Gastroesophageal sphincter (tissue), 4 donors: ENCODE measurements at regions not wholly inside any gene's neighbourhood (a gene's known extent, or its start where the extent isn't known, plus 50 kb on each side); places are given as distances from the start of the nearest gene placed in this dataset.

ENCODE experiments used
- ATAC-seq: fragments of 150-250 bp; one replicate; pipeline ENCODE4 v1.9.1; 2016; ENCODE audit warnings: mild to moderate bottlenecking, moderate library complexity
- H3K27ac ChIP-seq, 4 donors: fragments of 200-600 bp; sonication (generic) in 3 of 4; 1 replicate in 3 of 4; 2 replicates in 1 of 4; pipeline ENCODE4 v1.5.1; 2016 to 2019
- H3K27me3 ChIP-seq: fragments of 200-600 bp; sonication (generic); one replicate; pipeline ENCODE4 v1.5.1; 2019
- H3K36me3 ChIP-seq, 2 donors: fragments of 200-600 bp; sonication (generic); one replicate each; pipeline ENCODE4 v1.5.1; 2019; ENCODE audit warnings: control low read depth in 1 of 2
- H3K4me1 ChIP-seq, 3 donors: fragments of 200-600 bp; sonication (generic); 1 replicate in 2 of 3; 2 replicates in 1 of 3; pipeline ENCODE4 v1.5.1; 2016 to 2019; ENCODE audit warnings: control low read depth in 2 of 3
- H3K4me3 ChIP-seq, 2 donors: fragments of 200-600 bp; sonication (generic); one replicate each; pipeline ENCODE4 v1.5.1; 2019; ENCODE audit warnings: mild to moderate bottlenecking in 1 of 2, moderate library complexity in 1 of 2
- H3K9me3 ChIP-seq, 3 donors: fragments of 200-600 bp; sonication (generic); one replicate each; pipeline ENCODE4 v1.5.1; 2017 to 2019; ENCODE audit warnings: control low read depth in 2 of 3
- EP300 ChIP-seq: sonication (generic); formaldehyde crosslinking; IDR thresholded peaks from one replicate; pipeline ENCODE4 v1.6.1; 2017; ENCODE audit warnings: antibody characterized with exemption, mild to moderate bottlenecking
- POLR2A ChIP-seq, 2 donors: fragments of 450-650 bp; IDR thresholded peaks; one replicate each; pipeline ENCODE4 v1.6.1; 2017; ENCODE audit warnings: antibody characterized with exemption in 2 of 2, mild to moderate bottlenecking in 2 of 2, moderate library complexity in 1 of 2
- POLR2AphosphoS5 ChIP-seq: sonication (generic); formaldehyde crosslinking; IDR thresholded peaks from one replicate; pipeline ENCODE4 v1.6.1; 2017; ENCODE audit warnings: antibody characterized with exemption
- WGBS, 2 donors: methylation state at CpG; one replicate each; pipeline ENCODE4 v1.1.5; 2018; ENCODE audit warnings: low coverage in 1 of 2; 5-methylcytosine and 5-hydroxymethylcytosine counted together
- TF ChIP-seq, protein P1 (sequence below), 4 experiments: fragments of 200-600 bp in 2 of 4; fragments of 450-650 bp in 2 of 4; sonication (generic) in 1 of 4; IDR thresholded peaks; one replicate each; pipeline ENCODE4 v1.5.1; 2017 to 2019; ENCODE audit warnings: antibody characterized with exemption in 4 of 4, mild to moderate bottlenecking in 2 of 4, moderate library complexity in 2 of 4

- Histone ChIP-seq H3K27me3 (no peaks in the 10 kb centered on the region), H3K27ac (no peak overlapping the region), H3K4me3 (no peak overlapping the region), H3K4me1 (no peaks in the 10 kb centered on the region), H3K9me3 (peaks cover 0 to 12% (median 0%) of the 10 kb centered on the region in 3 donors), H3K36me3 (no peaks in the 10 kb centered on the region)
- ATAC-seq, result no peak
- TF ChIP-seq POLR2A (IDR thresholded peaks at IDR 0.05) (no peak), POLR2AphosphoS5 (no peak), EP300 (no peak)
- TF ChIP-seq, protein P1, sequence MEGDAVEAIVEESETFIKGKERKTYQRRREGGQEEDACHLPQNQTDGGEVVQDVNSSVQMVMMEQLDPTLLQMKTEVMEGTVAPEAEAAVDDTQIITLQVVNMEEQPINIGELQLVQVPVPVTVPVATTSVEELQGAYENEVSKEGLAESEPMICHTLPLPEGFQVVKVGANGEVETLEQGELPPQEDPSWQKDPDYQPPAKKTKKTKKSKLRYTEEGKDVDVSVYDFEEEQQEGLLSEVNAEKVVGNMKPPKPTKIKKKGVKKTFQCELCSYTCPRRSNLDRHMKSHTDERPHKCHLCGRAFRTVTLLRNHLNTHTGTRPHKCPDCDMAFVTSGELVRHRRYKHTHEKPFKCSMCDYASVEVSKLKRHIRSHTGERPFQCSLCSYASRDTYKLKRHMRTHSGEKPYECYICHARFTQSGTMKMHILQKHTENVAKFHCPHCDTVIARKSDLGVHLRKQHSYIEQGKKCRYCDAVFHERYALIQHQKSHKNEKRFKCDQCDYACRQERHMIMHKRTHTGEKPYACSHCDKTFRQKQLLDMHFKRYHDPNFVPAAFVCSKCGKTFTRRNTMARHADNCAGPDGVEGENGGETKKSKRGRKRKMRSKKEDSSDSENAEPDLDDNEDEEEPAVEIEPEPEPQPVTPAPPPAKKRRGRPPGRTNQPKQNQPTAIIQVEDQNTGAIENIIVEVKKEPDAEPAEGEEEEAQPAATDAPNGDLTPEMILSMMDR (IDR thresholded peaks at IDR 0.05), result no peak
Measured at GRCh38 chr1:56107275-56107638, 472.1 kb downstream of the PLPP3 start.

DNA sequence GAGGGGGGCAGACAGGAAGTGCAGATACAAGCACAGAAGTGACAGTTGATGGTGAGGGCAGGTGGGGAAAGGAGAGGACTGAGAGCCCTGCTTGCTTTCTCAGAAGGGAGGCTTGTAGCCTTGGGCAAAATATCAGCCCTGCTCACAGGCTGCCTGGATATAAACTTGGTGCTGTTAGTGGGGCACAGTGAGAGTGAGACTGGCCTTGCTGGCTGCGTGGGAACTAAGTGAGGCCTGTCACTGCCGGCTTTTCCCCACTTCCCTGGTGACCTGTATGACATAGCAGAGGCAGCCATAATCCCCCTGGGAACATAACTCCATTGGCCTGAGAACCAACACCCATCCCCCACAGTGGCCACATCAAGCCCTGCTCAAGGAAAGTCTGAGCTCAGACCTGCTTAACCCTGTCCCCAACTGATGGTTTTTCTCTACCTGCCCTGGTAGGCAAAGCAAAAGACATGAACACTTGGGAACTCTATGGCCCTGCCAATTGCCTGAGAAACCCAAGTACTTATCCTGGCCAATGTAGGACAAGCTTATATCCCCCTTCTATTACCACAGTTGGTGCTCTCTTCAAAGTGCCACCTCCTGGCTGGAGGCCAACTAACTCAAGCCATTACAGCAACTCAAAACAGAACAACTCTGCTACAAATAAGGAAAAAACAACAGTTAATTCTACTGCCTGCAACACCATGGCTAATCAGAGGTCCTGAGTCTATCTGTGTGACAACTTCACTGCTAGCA is 472.7 kb downstream of the PLPP3 start:
- no peaks in the 10 kb centered on the region for H3K4me1 ChIP-seq
- no peak overlapping the region for H3K27ac ChIP-seq
- TF ChIP-seq EP300, result no peak
- TF ChIP-seq, protein P1 (IDR thresholded peaks at IDR 0.05), result no peak
- TF ChIP-seq POLR2A (IDR thresholded peaks at IDR 0.05), result no peak
- TF ChIP-seq POLR2AphosphoS5, result no peak
- no peak overlapping the region for H3K4me3 ChIP-seq
- H3K9me3 ChIP-seq, result peaks cover 0 to 12% (median 0%) of the 10 kb centered on the region in 3 donors
- 80% methylated on average over 2 of the region's 2 CpGs; no CpG with 5 or more reads in 1 of the 2 donors for WGBS, 2 donors
- ATAC-seq, result no peak
- H3K36me3 ChIP-seq, result no peaks in the 10 kb centered on the region
- no peaks in the 10 kb centered on the region for H3K27me3 ChIP-seq

DNA sequence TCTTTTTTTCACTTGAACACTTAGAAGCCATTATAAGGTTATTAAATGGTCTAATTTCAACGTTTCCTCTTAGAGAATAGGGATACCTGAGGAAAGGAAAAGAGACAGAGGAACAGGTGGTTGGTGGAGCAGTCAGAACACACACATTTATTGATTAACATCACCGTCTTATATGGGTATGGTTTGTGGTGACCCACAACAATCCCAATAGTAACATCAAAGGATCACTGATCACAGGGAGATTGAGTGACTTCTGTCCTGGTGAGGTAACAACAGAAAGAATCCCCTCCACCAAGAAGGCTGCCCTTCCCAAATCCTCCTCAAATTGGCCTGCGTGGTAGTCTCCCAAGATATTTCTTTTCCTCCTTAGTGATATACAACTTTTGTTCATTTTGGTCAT is 474.0 kb downstream of the PLPP3 start:
- TF ChIP-seq, protein P1 (IDR thresholded peaks at IDR 0.05), result no peak
- no peak for TF ChIP-seq POLR2A (IDR thresholded peaks at IDR 0.05)
- H3K4me3 ChIP-seq, result no peak overlapping the region
- H3K9me3 ChIP-seq, result peaks cover 0 to 12% (median 0%) of the 10 kb centered on the region in 3 donors
- H3K27me3 ChIP-seq, result no peaks in the 10 kb centered on the region
- H3K27ac ChIP-seq, result no peak overlapping the region
- no peak for ATAC-seq
- 88% methylated on average over 3 of the region's 3 CpGs for WGBS, 2 donors
- H3K4me1 ChIP-seq, result no peaks in the 10 kb centered on the region
- H3K36me3 ChIP-seq, result no peaks in the 10 kb centered on the region

- H3K4me1 ChIP-seq, result no peaks in the 10 kb centered on the region
- TF ChIP-seq EP300, result no peak
- TF ChIP-seq, protein P1 (IDR thresholded peaks at IDR 0.05), result no peak
- TF ChIP-seq POLR2A (IDR thresholded peaks at IDR 0.05), result no peak
- no peak for TF ChIP-seq POLR2AphosphoS5
- H3K27ac ChIP-seq, result no peak overlapping the region
- H3K9me3 ChIP-seq, result peaks cover 0 to 8% (median 0%) of the 10 kb centered on the region in 3 donors
- 100% methylated on average over 1 of the region's 1 CpG for WGBS, 2 donors
- H3K36me3 ChIP-seq, result no peaks in the 10 kb centered on the region
- no peaks in the 10 kb centered on the region for H3K27me3 ChIP-seq
- H3K4me3 ChIP-seq, result no peak overlapping the region
- no peak for ATAC-seq
Measured at GRCh38 chr1:56099766-56100265, 479.5 kb downstream of the PLPP3 start.

DNA sequence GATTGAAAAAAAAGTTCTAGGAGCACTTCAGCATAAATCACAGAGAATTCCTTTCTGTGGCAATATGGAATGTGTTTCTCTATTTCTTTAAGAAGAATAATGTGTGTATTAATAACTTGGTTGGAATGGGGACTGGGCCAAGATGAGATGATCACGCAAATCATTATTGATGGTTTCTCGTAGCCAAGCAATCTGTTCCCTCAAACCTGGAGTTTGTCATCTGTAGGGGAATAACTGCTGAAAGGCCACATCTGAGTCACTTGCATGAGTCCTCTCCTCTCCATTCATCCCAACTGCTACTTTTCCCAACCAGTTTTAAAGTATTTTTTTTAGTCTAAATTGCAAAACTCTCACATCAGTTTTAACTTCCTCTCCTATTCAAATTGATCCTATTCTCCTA is 480.4 kb downstream of the PLPP3 start:
- Histone ChIP-seq H3K27me3 (no peaks in the 10 kb centered on the region), H3K27ac (no peak overlapping the region), H3K4me1 (no peaks in the 10 kb centered on the region), H3K36me3 (no peaks in the 10 kb centered on the region), H3K9me3 (no peaks in the 10 kb centered on the region), H3K4me3 (no peak overlapping the region)
- 13 to 24% methylated on average over 2 of the region's 2 CpGs for WGBS, 2 donors
- TF ChIP-seq POLR2A (IDR thresholded peaks at IDR 0.05), result no peak
- peak; percentile 88 for TF ChIP-seq POLR2AphosphoS5
- TF ChIP-seq, protein P1 (IDR thresholded peaks at IDR 0.05), result no peak
- ATAC-seq, result no peak
